AG09319 (cell line): ENCODE measurements at regions not wholly inside any gene's neighbourhood (a gene's known extent, or its start where the extent isn't known, plus 50 kb on each side); places are given as distances from the start of the nearest gene placed in this dataset.

Experiments used
- DNase-seq: peaks from one replicate; pipeline ENCODE4 v3.0.0-alpha.2; 2010; ENCODE audit warnings: low read depth; ENCODE audit errors: extremely low read depth
- TF ChIP-seq, protein P1 (sequence below): IDR thresholded peaks from 2 replicates; pipeline ENCODE4 v1.5.1; 2011; ENCODE audit warnings: low read depth, mild to moderate bottlenecking, inconsistent platforms, low read length, moderate library complexity

DNA sequence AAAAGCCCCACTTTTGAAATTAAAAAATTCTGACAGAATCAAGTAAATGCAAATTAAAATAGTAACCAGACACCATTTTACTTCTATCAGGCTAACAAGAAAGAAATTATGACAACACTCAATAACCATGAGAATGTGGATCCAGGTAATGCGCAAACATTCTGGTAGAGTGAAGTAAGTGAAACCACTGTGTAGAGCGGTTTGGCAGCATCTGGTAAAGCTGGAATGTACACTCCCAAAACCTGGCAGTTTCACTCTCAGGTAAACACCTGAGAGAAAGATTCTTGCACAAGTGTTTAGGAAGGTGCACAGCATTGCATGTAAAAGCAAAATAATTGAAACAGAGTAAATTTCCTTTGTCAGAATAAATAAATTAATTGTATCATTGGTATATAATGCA lies 81.8 kb downstream of the TRIML1 start:
- TF ChIP-seq, protein P1, sequence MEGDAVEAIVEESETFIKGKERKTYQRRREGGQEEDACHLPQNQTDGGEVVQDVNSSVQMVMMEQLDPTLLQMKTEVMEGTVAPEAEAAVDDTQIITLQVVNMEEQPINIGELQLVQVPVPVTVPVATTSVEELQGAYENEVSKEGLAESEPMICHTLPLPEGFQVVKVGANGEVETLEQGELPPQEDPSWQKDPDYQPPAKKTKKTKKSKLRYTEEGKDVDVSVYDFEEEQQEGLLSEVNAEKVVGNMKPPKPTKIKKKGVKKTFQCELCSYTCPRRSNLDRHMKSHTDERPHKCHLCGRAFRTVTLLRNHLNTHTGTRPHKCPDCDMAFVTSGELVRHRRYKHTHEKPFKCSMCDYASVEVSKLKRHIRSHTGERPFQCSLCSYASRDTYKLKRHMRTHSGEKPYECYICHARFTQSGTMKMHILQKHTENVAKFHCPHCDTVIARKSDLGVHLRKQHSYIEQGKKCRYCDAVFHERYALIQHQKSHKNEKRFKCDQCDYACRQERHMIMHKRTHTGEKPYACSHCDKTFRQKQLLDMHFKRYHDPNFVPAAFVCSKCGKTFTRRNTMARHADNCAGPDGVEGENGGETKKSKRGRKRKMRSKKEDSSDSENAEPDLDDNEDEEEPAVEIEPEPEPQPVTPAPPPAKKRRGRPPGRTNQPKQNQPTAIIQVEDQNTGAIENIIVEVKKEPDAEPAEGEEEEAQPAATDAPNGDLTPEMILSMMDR: no peak
- DNase-seq: no peak

GRCh38 chr4:188228279-188228678 lies 89.0 kb downstream of the TRIML1 start:
- no peak for DNase-seq
- TF ChIP-seq, protein P1: no peak

DNA sequence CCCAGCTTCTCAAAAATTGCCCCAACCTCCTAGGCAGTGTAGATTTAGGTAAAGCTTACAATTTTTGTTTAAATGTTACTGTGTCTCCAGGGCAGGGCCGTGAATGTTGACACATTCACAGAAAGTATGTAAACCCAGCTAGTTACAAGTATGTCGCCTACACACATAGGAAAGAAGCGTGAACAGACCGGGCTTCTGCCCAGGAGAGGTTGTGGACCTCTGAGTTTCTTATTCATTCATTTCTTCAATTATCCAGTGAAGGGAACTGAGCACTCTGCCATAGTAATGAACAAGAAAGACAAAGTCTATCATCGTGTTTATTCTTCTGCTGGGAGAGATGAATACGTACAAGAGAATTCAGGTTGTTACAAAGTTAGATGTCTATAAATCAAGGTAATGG lies 93.2 kb downstream of the TRIML1 start:
- DNase-seq: no peak
- TF ChIP-seq, protein P1: no peak

- TF ChIP-seq, protein P1: no peak
These were observed 102.8 kb downstream of the TRIML1 start for GRCh38 chr4:188242041-188242440.

GRCh38 chr4:188245651-188246050 lies 106.4 kb downstream of the TRIML1 start:
- TF ChIP-seq, protein P1: no peak
- no peak for DNase-seq

More at GRCh38 chr4:188242041-188242440, 102.8 kb downstream of the TRIML1 start:
- no peak for DNase-seq

DNA sequence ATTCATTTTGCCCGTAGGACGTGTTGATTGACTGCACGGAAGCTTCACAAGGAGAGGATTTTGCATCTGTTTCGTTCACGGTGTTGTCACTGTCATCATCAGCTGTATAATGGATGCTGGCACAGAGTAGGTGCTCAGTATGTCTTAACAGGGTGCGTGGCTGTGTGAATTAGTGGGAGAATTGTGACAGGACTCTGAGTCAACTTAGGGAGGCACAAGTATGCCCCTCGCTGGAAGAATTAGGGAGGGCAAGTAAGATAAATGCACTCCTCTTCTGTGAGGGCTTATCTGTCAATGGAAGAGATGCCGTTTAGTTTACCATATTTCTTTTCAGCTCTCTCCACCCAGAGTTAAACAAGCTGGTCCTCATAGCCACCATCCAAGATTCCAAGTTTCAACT lies 107.2 kb downstream of the TRIML1 start:
- no peak for DNase-seq
- TF ChIP-seq, protein P1: no peak

DNA sequence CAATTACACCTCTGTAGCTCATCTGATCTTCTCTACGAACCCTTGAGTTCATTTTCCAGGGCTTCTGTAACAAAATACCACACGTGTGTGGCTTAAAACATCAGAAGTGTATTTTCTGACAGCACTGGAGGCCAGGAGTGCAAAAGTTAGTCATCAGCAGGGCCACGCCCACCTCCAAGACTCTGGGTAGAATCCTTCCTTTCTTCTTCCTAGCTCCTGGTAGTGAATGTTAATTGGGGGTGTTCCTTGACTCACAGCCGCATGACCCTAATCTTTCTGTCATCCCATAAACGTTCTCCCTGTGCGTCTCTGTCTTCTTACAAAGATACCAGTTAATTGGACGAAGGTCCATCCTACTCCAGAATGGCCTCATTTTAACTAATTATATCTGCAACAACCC lies 115.0 kb downstream of the TRIML1 start:
- no peak for DNase-seq
- TF ChIP-seq, protein P1: no peak
